Activated naive CD4-positive, alpha-beta T cell treated with anti-CD3 and anti-CD28 coated beads, Interleukin-2, amount 10 ng/mL, durations not matched to agents 7 days and 5 days (primary cell): ENCODE measurements at regions not wholly inside any gene's neighbourhood (a gene's known extent, or its start where the extent isn't known, plus 50 kb on each side); places are given as distances from the start of the nearest gene placed in this dataset.
"Not testable (repeated sequence)": the region's sequence is repeated elsewhere in the genome, so short reads cannot be mapped to it uniquely, and the experiment has no call there.

Source experiments
- CTCF ChIA-PET: fragments of 350-600 bp; sonication (Branson Sonifier 250); formaldehyde crosslinking; loops from one replicate; lab custom pipeline; 2021; ENCODE audit warnings: antibody characterized with exemption; lab: Charles Lee
- DNase-seq: peaks from one replicate; pipeline ENCODE4 v3.0.0-alpha.2; 2020
- H3K27ac Mint-ChIP-seq: one replicate; pipeline ENCODE4 v1.8.0; 2021; ENCODE audit warnings: mild to moderate bottlenecking, moderate library complexity, mixed read lengths
- H3K27me3 Mint-ChIP-seq: one replicate; pipeline ENCODE4 v1.8.0; 2021; ENCODE audit warnings: mild to moderate bottlenecking, mixed read lengths
- H3K36me3 Mint-ChIP-seq: one replicate; pipeline ENCODE4 v1.8.0; 2021; ENCODE audit warnings: mixed read lengths
- H3K4me1 Mint-ChIP-seq: one replicate; pipeline ENCODE4 v1.8.0; 2021; ENCODE audit warnings: mixed read lengths
- H3K4me3 Mint-ChIP-seq: one replicate; pipeline ENCODE4 v1.8.0; 2021; ENCODE audit warnings: mild to moderate bottlenecking, moderate library complexity, mixed read lengths
- H3K9me3 Mint-ChIP-seq: one replicate; pipeline ENCODE4 v1.8.0; 2021; ENCODE audit warnings: mixed read lengths

DNA sequence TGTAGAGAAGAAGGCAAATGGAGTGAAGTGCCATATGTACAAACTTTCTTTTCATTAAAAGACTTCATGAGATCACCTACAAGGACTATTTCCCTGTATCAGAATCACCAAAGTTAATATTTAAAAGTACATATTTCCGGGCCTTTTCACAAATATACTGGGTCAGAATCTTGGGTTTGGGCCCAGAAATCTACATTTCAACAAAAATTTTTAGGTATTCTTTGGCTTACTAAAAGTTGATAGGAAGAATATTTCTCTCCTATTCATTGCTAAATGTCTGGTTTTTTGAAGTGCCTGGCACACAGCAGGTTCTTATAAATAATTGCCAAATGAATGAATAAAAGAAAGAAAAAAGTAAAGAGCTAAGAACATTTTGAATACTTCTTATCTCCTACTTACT is 843.8 kb upstream of the ACVR2A start:
- H3K4me1 Mint-ChIP-seq, result no peaks in the 10 kb centered on the region
- CTCF ChIA-PET, result no interaction called here
- no peak overlapping the region for H3K4me3 Mint-ChIP-seq
- no peaks in the 10 kb centered on the region for H3K27me3 Mint-ChIP-seq
- no peaks in the 10 kb centered on the region for H3K36me3 Mint-ChIP-seq
- no peaks in the 10 kb centered on the region for H3K9me3 Mint-ChIP-seq
- no peak overlapping the region for H3K27ac Mint-ChIP-seq
- no peak for DNase-seq

DNA sequence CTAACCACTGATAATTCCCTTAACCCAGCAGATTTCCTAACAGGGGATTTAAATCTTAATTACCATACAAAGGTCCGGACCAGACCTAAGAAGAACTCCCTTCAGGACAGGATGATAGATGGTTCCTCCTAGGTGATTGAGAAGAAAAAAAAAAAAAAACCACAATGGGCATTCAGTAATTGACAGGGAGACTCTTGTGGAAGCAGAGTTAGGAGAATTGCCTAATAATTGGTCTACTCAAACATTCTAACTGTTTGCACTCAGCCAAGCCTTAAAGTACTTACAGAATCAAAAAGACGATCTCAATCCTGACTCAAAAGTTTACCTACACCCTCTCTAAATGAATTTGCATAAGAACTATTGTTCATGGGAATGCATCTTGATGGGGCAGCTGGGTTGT is 844.7 kb upstream of the ACVR2A start:
- CTCF ChIA-PET, result interaction anchor here (0.9 kb wide), 1 partner anchor 16 kb away, joined by 3 read pairs; no protein-coding TSS in a partner anchor
- H3K9me3 Mint-ChIP-seq, H3K36me3 Mint-ChIP-seq: not testable (repeated sequence)

DNA sequence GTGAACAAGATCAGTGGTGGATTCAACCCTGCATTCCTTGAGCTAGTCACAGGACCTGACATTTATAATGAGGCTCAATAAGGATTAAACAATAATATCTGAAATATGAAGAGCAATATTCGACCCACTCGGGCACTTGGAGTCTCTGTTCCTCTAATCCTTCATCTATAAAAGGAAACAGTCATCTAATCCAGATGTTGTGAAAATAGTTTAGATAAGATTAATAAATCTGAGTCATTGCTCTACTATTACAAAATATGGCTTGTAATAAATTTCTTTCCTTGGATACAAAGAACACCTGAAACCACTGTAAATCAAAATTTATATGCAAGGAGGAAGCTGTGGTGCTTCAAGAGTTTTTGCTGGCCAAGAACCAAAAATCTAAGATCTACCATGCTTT is 846.9 kb upstream of the ACVR2A start:
- Mint-ChIP-seq H3K27ac (no peak overlapping the region), H3K27me3 (no peaks in the 10 kb centered on the region), H3K36me3 (no peaks in the 10 kb centered on the region), H3K4me1 (no peaks in the 10 kb centered on the region), H3K9me3 (no peaks in the 10 kb centered on the region), H3K4me3 (no peak overlapping the region)
- CTCF ChIA-PET, result no interaction called here
- DNase-seq, result no peak

More for the DNA sequence above, 844.7 kb upstream of the ACVR2A start:
- H3K4me1 Mint-ChIP-seq, H3K27me3 Mint-ChIP-seq, H3K27ac Mint-ChIP-seq, H3K4me3 Mint-ChIP-seq, DNase-seq: not testable (repeated sequence)

DNA sequence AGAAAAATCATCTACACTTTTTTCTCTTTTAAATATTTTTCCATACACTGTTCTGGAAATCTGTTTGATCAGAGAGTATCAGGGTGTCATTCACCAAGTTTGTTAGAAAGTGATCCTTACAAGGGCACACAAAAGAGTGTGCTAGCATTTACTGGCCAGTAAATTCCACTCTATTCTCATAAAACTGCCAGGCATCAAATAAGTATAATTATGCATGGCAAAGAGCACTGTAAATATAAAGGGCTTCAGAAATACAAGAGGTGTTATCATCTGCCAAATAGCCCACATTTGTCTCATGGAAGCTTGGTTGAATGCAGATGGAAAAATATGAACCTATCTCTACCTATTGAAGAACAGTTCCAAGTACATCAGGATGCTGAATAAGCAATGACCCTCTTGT is 847.3 kb upstream of the ACVR2A start:
- H3K27ac Mint-ChIP-seq, result no peak overlapping the region
- no peak for DNase-seq
- H3K27me3 Mint-ChIP-seq, result no peaks in the 10 kb centered on the region
- no peaks in the 10 kb centered on the region for H3K4me1 Mint-ChIP-seq
- CTCF ChIA-PET, result no interaction called here
- H3K4me3 Mint-ChIP-seq, result no peak overlapping the region
- H3K9me3 Mint-ChIP-seq, result no peaks in the 10 kb centered on the region
- no peaks in the 10 kb centered on the region for H3K36me3 Mint-ChIP-seq

DNA sequence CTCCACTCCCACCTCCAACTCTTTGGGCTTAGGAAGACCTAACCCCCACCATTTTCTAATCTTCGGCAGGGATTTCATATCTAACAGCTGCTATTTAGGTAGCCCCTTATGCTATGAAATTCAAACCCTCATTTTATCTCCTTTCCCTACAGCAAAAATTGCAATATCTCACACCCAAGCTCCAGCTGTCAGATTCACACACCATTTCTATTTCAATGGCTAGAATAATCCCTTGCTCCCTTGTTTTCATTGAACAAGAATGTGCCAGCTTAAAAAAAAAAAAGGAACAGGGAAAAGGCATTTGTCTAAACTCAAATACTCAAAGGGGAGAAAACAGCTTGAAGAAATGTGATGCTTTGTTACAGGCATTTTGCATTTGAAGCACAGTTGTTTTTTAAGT is 850.6 kb upstream of the ACVR2A start:
- Mint-ChIP-seq H3K4me1 (no peaks in the 10 kb centered on the region), H3K4me3 (no peak overlapping the region), H3K9me3 (no peaks in the 10 kb centered on the region), H3K36me3 (no peaks in the 10 kb centered on the region), H3K27ac (no peak overlapping the region), H3K27me3 (no peaks in the 10 kb centered on the region)
- CTCF ChIA-PET, result no interaction called here
- no peak for DNase-seq

DNA sequence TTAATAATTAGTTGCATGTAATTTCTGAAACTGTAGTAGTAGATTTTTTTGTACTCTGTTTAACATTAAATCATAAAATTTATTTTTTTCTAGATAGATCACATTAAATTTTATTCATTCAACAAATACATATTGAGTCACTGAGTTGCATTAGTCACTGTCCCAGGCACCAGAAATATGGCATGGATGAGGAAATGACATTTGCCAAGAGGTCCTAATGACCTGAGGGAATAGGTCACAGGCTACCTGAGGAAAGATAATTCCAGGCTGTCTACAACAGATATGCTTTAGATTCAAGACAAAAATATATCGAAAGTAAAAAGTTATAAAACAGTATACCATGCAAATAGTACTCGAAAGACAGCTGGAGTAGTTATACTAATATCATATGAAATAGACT is 852.4 kb upstream of the ACVR2A start:
- CTCF ChIA-PET, result no interaction called here
- Mint-ChIP-seq H3K27me3 (no peaks in the 10 kb centered on the region), H3K36me3 (no peaks in the 10 kb centered on the region), H3K9me3 (no peaks in the 10 kb centered on the region), H3K4me1 (no peaks in the 10 kb centered on the region), H3K4me3 (no peak overlapping the region), H3K27ac (no peak overlapping the region)
- no peak for DNase-seq

DNA sequence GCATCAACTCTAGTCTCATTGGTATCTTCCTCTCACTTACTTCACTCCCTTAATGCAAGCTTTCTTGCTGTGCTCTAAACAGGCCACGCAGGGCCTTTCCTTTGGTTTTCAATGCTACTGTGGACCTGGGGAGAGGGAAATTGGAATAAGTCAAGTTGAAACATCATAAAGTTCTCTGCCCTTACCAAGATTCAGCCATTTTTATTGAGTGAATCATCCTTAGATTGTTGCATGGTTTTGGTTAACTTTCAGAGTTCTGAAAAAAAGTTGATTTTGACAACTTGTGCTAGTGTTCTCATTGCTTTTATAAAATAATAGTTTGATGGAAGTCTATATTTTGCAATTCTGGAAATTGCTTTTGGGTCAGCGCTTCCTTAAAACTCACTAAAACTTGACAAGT is 852.8 kb upstream of the ACVR2A start:
- H3K9me3 Mint-ChIP-seq, result no peaks in the 10 kb centered on the region
- no peaks in the 10 kb centered on the region for H3K36me3 Mint-ChIP-seq
- H3K27me3 Mint-ChIP-seq, result no peaks in the 10 kb centered on the region
- CTCF ChIA-PET, result no interaction called here
- H3K4me1 Mint-ChIP-seq, result no peaks in the 10 kb centered on the region
- no peak overlapping the region for H3K27ac Mint-ChIP-seq
- DNase-seq, result no peak
- H3K4me3 Mint-ChIP-seq, result no peak overlapping the region

DNA sequence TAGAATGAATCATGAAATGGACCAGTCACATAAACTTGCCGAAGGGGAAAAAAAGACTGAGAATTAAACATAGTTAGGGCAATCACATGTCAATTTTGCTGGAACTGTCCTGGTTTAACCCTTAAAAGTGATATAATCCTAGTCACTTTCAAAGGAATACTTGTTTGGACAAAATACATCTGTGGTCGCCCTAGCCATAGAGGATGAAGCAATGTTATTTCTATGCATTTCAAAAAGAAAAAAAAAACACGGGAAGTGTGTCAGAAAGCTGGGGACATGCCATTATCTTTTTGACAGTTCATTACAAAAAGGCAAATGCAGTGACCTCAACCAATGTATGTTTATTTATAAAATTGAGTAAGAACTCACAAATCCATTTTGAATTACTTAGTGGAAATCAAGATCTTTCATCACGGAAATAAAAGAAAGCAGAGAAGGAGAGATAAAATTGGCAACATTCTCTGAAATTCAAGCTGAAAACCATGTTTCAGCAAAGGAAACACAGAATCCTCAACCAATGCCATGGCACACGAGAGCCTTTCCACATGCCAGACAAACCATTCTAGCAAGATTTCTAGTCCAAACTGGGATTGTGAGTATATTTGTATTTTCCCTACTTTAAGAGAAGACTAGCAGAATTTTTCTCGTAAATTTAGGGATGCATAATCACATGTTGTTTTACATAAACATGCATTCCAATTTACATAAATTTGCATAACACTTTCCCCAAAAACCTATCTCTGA is 854.3 kb upstream of the ACVR2A start:
- no peak overlapping the region for H3K4me3 Mint-ChIP-seq
- no peaks in the 10 kb centered on the region for H3K36me3 Mint-ChIP-seq
- no peaks in the 10 kb centered on the region for H3K4me1 Mint-ChIP-seq
- no peak overlapping the region for H3K27ac Mint-ChIP-seq
- DNase-seq, result no peak
- CTCF ChIA-PET, result no interaction called here
- H3K27me3 Mint-ChIP-seq, result no peaks in the 10 kb centered on the region
- no peaks in the 10 kb centered on the region for H3K9me3 Mint-ChIP-seq

DNA sequence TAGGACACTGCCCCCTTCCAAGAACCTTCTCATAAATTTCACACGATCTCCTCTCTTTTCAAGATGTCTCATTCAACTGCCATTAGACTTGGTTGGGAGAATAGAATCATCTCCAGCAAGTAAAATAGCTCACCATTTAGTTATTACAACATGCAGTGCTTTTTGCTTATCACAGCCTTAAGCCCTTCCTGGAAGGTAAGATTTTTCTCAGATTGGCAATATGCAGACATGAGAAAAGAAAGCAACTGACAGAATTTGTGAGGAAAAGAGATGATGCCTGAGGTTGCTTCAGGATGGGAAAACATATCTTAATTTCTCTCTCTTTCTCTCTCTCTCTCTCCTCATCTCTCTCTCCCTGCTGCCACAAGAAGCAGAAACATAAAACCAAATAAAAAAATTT is 855.1 kb upstream of the ACVR2A start:
- no peaks in the 10 kb centered on the region for H3K9me3 Mint-ChIP-seq
- no peak for DNase-seq
- CTCF ChIA-PET, result no interaction called here
- no peaks in the 10 kb centered on the region for H3K27me3 Mint-ChIP-seq
- H3K4me1 Mint-ChIP-seq, result no peaks in the 10 kb centered on the region
- H3K27ac Mint-ChIP-seq, result no peak overlapping the region
- no peaks in the 10 kb centered on the region for H3K36me3 Mint-ChIP-seq
- no peak overlapping the region for H3K4me3 Mint-ChIP-seq

DNA sequence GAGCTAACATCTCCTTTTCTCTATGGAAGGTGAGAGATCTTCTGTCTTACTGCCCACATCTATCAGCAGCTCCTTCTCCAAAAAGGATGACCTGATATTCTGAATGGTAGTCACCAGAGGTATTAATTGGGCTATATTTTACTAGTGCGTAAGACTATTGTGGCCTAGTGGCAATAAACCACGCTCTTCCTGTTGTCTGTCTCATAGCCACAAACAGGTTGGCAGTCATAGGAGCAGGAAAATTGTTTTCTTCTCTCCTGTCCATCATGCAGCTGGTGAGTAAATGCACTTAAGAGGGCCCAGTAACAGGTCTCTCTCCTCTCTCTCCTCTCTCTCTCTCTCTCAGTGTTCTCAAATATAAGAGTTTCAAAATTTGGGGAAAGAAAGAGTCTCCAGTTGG is 856.8 kb upstream of the ACVR2A start:
- Mint-ChIP-seq H3K4me1 (no peaks in the 10 kb centered on the region), H3K27me3 (no peaks in the 10 kb centered on the region), H3K4me3 (no peak overlapping the region), H3K9me3 (no peaks in the 10 kb centered on the region), H3K27ac (no peak overlapping the region), H3K36me3 (no peaks in the 10 kb centered on the region)
- CTCF ChIA-PET, result no interaction called here
- no peak for DNase-seq

DNA sequence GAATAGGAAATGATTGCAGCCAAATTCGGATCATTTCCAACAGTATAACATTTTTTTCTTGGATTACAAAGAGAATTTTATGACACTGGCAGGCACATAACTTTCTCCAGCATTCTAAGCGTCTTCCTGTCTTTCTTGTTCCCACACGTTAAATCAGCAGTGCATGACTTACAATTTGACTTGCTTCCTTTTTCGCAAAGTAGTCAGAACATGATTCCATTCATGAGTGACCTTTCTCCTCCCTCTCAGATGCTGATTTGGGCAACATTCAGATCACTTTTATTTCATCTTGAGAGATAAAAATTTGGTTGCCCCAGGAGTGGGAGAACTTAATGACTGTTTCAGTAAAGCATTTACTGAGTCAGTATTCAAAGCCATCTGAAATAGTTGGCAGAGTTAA is 858.7 kb upstream of the ACVR2A start:
- CTCF ChIA-PET, result no interaction called here
- Mint-ChIP-seq H3K4me1 (no peaks in the 10 kb centered on the region), H3K27me3 (no peaks in the 10 kb centered on the region), H3K9me3 (no peaks in the 10 kb centered on the region), H3K27ac (no peak overlapping the region), H3K4me3 (no peak overlapping the region), H3K36me3 (no peaks in the 10 kb centered on the region)
- no peak for DNase-seq

DNA sequence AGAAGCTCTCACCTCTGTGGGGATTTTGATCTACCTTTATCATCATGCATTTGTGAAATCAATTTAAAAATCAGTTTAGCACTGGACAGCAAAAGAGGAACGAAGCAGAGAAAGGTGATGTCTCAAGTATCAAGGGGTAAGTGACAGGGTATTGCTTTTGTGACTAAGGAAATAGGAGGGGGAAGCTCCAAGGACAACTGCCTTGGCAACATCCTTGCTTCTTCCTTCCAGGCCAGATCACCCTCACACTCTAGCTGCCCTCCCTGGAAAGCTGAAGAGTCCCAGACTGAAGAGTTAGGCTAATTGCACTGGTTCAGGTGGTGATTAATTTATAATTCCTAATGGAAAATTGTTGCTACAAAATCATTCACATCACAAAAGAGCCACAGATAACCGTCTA is 859.1 kb upstream of the ACVR2A start:
- Mint-ChIP-seq H3K4me1 (no peaks in the 10 kb centered on the region), H3K27me3 (no peaks in the 10 kb centered on the region), H3K4me3 (no peak overlapping the region), H3K9me3 (no peaks in the 10 kb centered on the region), H3K36me3 (no peaks in the 10 kb centered on the region), H3K27ac (no peak overlapping the region)
- CTCF ChIA-PET, result no interaction called here
- DNase-seq, result no peak

DNA sequence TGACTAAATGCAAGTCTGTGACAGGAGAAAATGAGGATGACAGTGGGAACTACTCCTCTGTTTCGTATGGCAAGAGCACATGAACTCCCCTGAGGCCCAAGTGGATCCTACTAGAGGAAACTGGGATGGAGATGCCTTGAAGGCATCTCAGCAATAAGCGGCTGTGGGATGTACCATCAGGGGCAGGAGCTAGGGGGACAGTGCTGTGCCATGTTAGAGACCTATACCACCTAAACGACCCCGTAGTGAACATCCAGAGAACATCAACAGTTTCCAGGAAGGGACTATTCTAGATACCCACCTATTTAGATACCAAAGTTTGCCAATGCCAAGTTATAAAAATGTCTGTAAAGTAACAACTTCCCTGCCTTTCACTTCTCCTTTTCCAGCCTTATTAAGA is 860.8 kb upstream of the ACVR2A start:
- CTCF ChIA-PET, result no interaction called here
- Mint-ChIP-seq H3K36me3 (no peaks in the 10 kb centered on the region), H3K9me3 (no peaks in the 10 kb centered on the region), H3K27ac (no peak overlapping the region), H3K4me1 (no peaks in the 10 kb centered on the region), H3K4me3 (no peak overlapping the region), H3K27me3 (no peaks in the 10 kb centered on the region)
- no peak for DNase-seq

DNA sequence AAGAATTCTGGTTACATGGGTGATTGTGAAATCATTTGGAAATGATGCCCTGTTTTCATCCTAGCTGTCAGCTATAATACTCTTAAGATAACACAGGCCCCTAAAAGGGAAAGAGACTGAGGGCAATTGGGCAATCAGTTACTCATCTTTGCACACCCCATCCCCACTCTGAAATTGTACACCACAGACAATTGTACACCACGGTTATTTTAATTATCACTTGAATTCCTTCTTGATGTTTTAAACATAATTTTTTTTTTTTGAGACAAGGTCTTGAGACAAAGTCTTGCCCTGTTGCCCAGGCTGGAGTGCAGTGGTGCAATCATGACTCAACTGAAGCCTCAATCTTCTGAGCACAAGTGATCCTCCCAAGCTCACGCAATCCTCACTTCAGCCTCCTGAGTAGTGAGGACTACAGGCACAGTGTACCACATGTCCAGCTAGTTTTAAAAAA is 862.4 kb upstream of the ACVR2A start:
- H3K27ac Mint-ChIP-seq, result no peak overlapping the region
- no peak for DNase-seq
- H3K36me3 Mint-ChIP-seq, result no peaks in the 10 kb centered on the region
- no peaks in the 10 kb centered on the region for H3K9me3 Mint-ChIP-seq
- no peaks in the 10 kb centered on the region for H3K4me1 Mint-ChIP-seq
- H3K27me3 Mint-ChIP-seq, result no peaks in the 10 kb centered on the region
- CTCF ChIA-PET, result no interaction called here
- H3K4me3 Mint-ChIP-seq, result no peak overlapping the region

DNA sequence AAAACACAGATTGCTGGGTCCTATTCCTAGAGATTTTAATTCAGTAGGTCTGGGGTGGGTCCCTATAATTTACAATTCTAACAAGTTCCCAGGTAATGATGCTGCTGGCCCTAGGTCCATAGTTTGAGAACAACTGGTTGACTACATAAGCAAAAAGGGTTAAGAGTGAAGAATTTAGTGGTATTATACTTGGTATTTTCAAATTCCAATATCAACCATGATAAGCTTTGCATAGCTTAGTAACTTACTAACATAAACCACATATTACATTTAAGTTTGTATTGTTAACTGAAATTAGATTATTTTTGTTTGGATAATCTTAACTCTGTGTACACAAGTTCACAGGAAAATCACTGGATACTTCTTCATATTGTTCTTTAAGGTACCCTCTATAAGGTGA is 862.9 kb upstream of the ACVR2A start:
- no peak for DNase-seq
- no peak overlapping the region for H3K27ac Mint-ChIP-seq
- H3K4me3 Mint-ChIP-seq, result no peak overlapping the region
- H3K4me1 Mint-ChIP-seq, result no peaks in the 10 kb centered on the region
- CTCF ChIA-PET, result no interaction called here
- H3K27me3 Mint-ChIP-seq, result no peaks in the 10 kb centered on the region
- no peaks in the 10 kb centered on the region for H3K36me3 Mint-ChIP-seq
- no peaks in the 10 kb centered on the region for H3K9me3 Mint-ChIP-seq

DNA sequence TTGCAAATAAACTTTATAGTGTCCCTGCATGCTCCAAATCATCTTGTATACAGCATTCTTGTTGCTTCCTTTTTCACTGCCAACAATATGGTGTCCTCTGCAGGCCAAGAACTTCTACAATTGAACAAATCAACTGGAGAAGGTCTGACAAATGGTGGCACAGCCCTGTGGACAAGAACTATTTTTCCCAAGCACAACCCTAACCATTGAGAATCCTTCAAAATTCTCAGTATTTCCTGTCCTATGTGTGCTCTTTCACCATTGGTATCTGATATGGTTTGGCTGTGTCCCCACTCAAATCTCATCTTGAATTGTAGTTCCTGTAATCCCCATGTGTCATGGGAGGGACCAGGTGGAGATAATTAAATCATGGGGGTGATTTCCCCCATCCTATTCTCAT is 865.1 kb upstream of the ACVR2A start:
- Mint-ChIP-seq H3K36me3 (no peaks in the 10 kb centered on the region), H3K4me3 (no peak overlapping the region), H3K27ac (no peak overlapping the region), H3K27me3 (no peaks in the 10 kb centered on the region), H3K9me3 (no peaks in the 10 kb centered on the region), H3K4me1 (no peaks in the 10 kb centered on the region)
- CTCF ChIA-PET, result no interaction called here
- no peak for DNase-seq
